ENCODE measurements at regions not wholly inside any gene's neighbourhood (a gene's known extent, or its start where the extent isn't known, plus 50 kb on each side); places are given as distances from the start of the nearest gene placed in this dataset.

GRCh38 chr1:199310708-199311107, 671.9 kb downstream of the PTPRC start:
- Histone ChIP-seq H3K4me1 (no peaks in the 10 kb centered on the region), H3K36me3 (no peaks in the 10 kb centered on the region), H3K27ac (no peak overlapping the region), H3K9ac (ENCODE audit: low read depth in 2 of 2, low read length in 2 of 2) (no peak overlapping the region), H3K9me3 (no peaks in the 10 kb centered on the region), H3K27me3 (no peaks in the 10 kb centered on the region), H3K4me3 (no peak overlapping the region)
- intact Hi-C loops (cut with DNase I) = no loop called here
- no peak for DNase-seq
- TF ChIP-seq CTCF (IDR thresholded peaks at IDR 0.05) = no peak

GRCh38 chr1:199311478-199312262, 672.8 kb downstream of the PTPRC start:
- Histone ChIP-seq H3K9me3 (no peaks in the 10 kb centered on the region), H3K36me3 (no peaks in the 10 kb centered on the region), H3K4me3 (no peak overlapping the region), H3K27ac (no peak overlapping the region), H3K9ac (ENCODE audit: low read depth in 2 of 2, low read length in 2 of 2) (no peak overlapping the region), H3K27me3 (no peaks in the 10 kb centered on the region), H3K4me1 (no peaks in the 10 kb centered on the region)
- TF ChIP-seq CTCF (IDR thresholded peaks at IDR 0.05) = no peak
- intact Hi-C loops (cut with DNase I) = no loop called here
- DNase-seq = no peak

- Histone ChIP-seq H3K9me3 (no peaks in the 10 kb centered on the region), H3K27ac (no peak overlapping the region), H3K27me3 (no peaks in the 10 kb centered on the region), H3K9ac (ENCODE audit: low read depth in 2 of 2, low read length in 2 of 2) (no peak overlapping the region), H3K36me3 (no peaks in the 10 kb centered on the region), H3K4me1 (no peaks in the 10 kb centered on the region), H3K4me3 (no peak overlapping the region)
- intact Hi-C loops (cut with DNase I) = no loop called here
- TF ChIP-seq CTCF (IDR thresholded peaks at IDR 0.05) = no peak
- DNase-seq = no peak
Measured at GRCh38 chr1:199312626-199313025, 673.8 kb downstream of the PTPRC start.

- Histone ChIP-seq H3K9me3 (no peaks in the 10 kb centered on the region), H3K27ac (no peak overlapping the region), H3K9ac (ENCODE audit: low read depth in 2 of 2, low read length in 2 of 2) (no peak overlapping the region), H3K27me3 (no peaks in the 10 kb centered on the region), H3K4me3 (no peak overlapping the region), H3K36me3 (no peaks in the 10 kb centered on the region), H3K4me1 (no peaks in the 10 kb centered on the region)
- TF ChIP-seq CTCF (IDR thresholded peaks at IDR 0.05) = no peak
- intact Hi-C loops (cut with DNase I) = no loop called here
- DNase-seq = no peak
Measured at GRCh38 chr1:199313444-199313843, 674.6 kb downstream of the PTPRC start.

GRCh38 chr1:199319341-199319740, 680.5 kb downstream of the PTPRC start:
- H3K36me3 ChIP-seq = no peaks in the 10 kb centered on the region
- no peak for TF ChIP-seq CTCF (IDR thresholded peaks at IDR 0.05)
- intact Hi-C loops (cut with DNase I) = no loop called here

More at GRCh38 chr1:199319341-199319740, 680.5 kb downstream of the PTPRC start:
- no peak overlapping the region for H3K9ac ChIP-seq (ENCODE audit: low read depth in 2 of 2, low read length in 2 of 2)
- H3K27me3 ChIP-seq = no peaks in the 10 kb centered on the region
- H3K27ac ChIP-seq = no peak overlapping the region
- H3K4me3 ChIP-seq = no peak overlapping the region
- H3K9me3 ChIP-seq = no peaks in the 10 kb centered on the region
- no peak for DNase-seq
- H3K4me1 ChIP-seq = no peaks in the 10 kb centered on the region

Measured in colonic mucosa (tissue), 4 donors.